Mammary epithelial cell (primary cell): ENCODE measurements at regions not wholly inside any gene's neighbourhood (a gene's known extent, or its start where the extent isn't known, plus 50 kb on each side); places are given as distances from the start of the nearest gene placed in this dataset.

Experiments
- CTCF ChIP-seq, 2 donors: IDR thresholded peaks in 1 of 2; conservative IDR thresholded peaks in 1 of 2; 2 replicates each; pipeline ENCODE4 v1.5.1; 2011 to 2012; ENCODE audit warnings: inconsistent platforms in 2 of 2, low read length in 2 of 2, mild to moderate bottlenecking in 2 of 2, control low read depth in 1 of 2, low read depth in 1 of 2; ENCODE audit not compliant: insufficient read depth in 1 of 2; ENCODE audit errors: extremely low read depth in 1 of 2
- EZH2 ChIP-seq: IDR thresholded peaks from 2 replicates; pipeline ENCODE4 v1.6.1; 2012; ENCODE audit warnings: low read length, inconsistent platforms, borderline replicate concordance

GRCh38 chr3:28186748-28187147, 54.7 kb upstream of the CMC1 start:
- TF ChIP-seq EZH2 (no peak), CTCF (conservative IDR thresholded peaks at IDR 0.05 in 1 of 2, IDR thresholded peaks at IDR 0.05 in 1 of 2; ENCODE audit: extremely low read depth in 1 of 2, insufficient read depth in 1 of 2, low read depth in 1 of 2, low read length in 2 of 2) (no peak)
